SK-N-SH (cell line): ENCODE measurements at regions not wholly inside any gene's neighbourhood (a gene's known extent, or its start where the extent isn't known, plus 50 kb on each side); places are given as distances from the start of the nearest gene placed in this dataset.

ENCODE experiments used
- CTCF ChIA-PET: fragments of 300-600, 350-600 bp; formaldehyde crosslinking; extraction: SDS; loops from one replicate; lab custom pipeline; 2021; lab: Yijun Ruan, JAX
- POLR2A ChIA-PET: fragments of 350-600 bp; sonication (Branson Sonifier 250); formaldehyde crosslinking; extraction: SDS; loops from one replicate; lab custom pipeline; 2020; ENCODE audit warnings: antibody characterized with exemption, inconsistent platforms; lab: Yijun Ruan, JAX
- DNase-seq: peaks from one replicate; pipeline ENCODE4 v3.0.0; 2012
- H2AFZ ChIP-seq: fragments of 200-600 bp; sonication (generic); 2 replicates; pipeline ENCODE4 v1.8.1; 2016; ENCODE audit warnings: antibody characterized with exemption, mild to moderate bottlenecking, low read depth
- H3F3A ChIP-seq: fragments of 200-600 bp; sonication (generic); replicated peaks from 2 replicates; pipeline ENCODE3; 2016; ENCODE audit warnings: antibody characterized with exemption, mild to moderate bottlenecking; ENCODE audit not compliant: insufficient read depth
- H3K27ac ChIP-seq, 2 experiments: fragments of 200-500 bp in 1 of 2; fragments of 200-600 bp in 1 of 2; sonication (Bioruptor generic) in 1 of 2; sonication (generic), shearing (Covaris generic) in 1 of 2; 2 replicates each; pipeline versions ENCODE4 v1.5.1 to v1.6.1; 2014 to 2016; ENCODE audit warnings: low read depth in 2 of 2, inconsistent platforms in 1 of 2, low read length in 1 of 2, mild to moderate bottlenecking in 1 of 2, mixed read lengths in 1 of 2
- H3K27me3 ChIP-seq: fragments of 200-600 bp; sonication (generic), shearing (Covaris generic); 2 replicates; pipeline ENCODE4 v1.6.1; 2016; ENCODE audit warnings: mixed run types; ENCODE audit not compliant: insufficient read depth
- H3K36me3 ChIP-seq, 2 experiments: fragments of 200-500 bp in 1 of 2; fragments of 200-600 bp in 1 of 2; sonication (Bioruptor generic) in 1 of 2; sonication (generic) in 1 of 2; replicated peaks in 1 of 2; 2 replicates each; pipeline versions ENCODE3 to v1.5.1; 2014 to 2016; ENCODE audit warnings: low read length in 1 of 2, mild to moderate bottlenecking in 1 of 2; ENCODE audit not compliant: insufficient read depth in 2 of 2, control insufficient read depth in 1 of 2
- H3K4me1 ChIP-seq, 2 experiments: fragments of 200-500 bp in 1 of 2; fragments of 200-600 bp in 1 of 2; sonication (Bioruptor generic) in 1 of 2; sonication (generic), shearing (Covaris generic) in 1 of 2; 2 replicates each; pipeline versions ENCODE4 v1.5.1 to v1.6.1; 2014 to 2016; ENCODE audit warnings: low read depth in 1 of 2, low read length in 1 of 2, mixed run types in 1 of 2; ENCODE audit not compliant: insufficient read depth in 2 of 2, control insufficient read depth in 1 of 2
- H3K4me2 ChIP-seq: fragments of 200-600 bp; sonication (generic), shearing (Covaris generic); 2 replicates; pipeline ENCODE4 v1.6.1; 2017; ENCODE audit warnings: mixed run types
- H3K4me3 ChIP-seq, 2 experiments: fragments of 200-500 bp in 1 of 2; fragments of 200-600 bp in 1 of 2; sonication (Bioruptor generic) in 1 of 2; sonication (generic), shearing (Covaris generic) in 1 of 2; 2 replicates each; pipeline versions ENCODE4 v1.5.1 to v1.8.1; 2014 to 2016; ENCODE audit warnings: low read depth in 2 of 2, inconsistent platforms in 1 of 2, low read length in 1 of 2, mild to moderate bottlenecking in 1 of 2, mixed read lengths in 1 of 2, moderate library complexity in 1 of 2
- H3K79me2 ChIP-seq: fragments of 200-600 bp; sonication (generic); 2 replicates; pipeline ENCODE4 v1.8.1; 2017; ENCODE audit warnings: mild to moderate bottlenecking; ENCODE audit not compliant: insufficient read depth
- H3K9ac ChIP-seq: fragments of 200-600 bp; sonication (generic); 2 replicates; pipeline ENCODE4 v1.6.1; 2017; ENCODE audit warnings: mixed run types
- H3K9me2 ChIP-seq: fragments of 200-600 bp; sonication (generic); 2 replicates; pipeline ENCODE4 v1.6.1; 2017; ENCODE audit warnings: mixed run types
- H3K9me3 ChIP-seq: fragments of 200-600 bp; sonication (generic); 2 replicates; pipeline ENCODE4 v1.6.1; 2017; ENCODE audit warnings: mixed run types, mild to moderate bottlenecking, moderate library complexity
- H4K20me1 ChIP-seq: fragments of 200-600 bp; sonication (generic); 2 replicates; pipeline ENCODE4 v1.6.1; 2017; ENCODE audit warnings: mild to moderate bottlenecking, mixed run types; ENCODE audit not compliant: insufficient read depth
- EP300 ChIP-seq, 2 experiments: IDR thresholded peaks; 2 replicates each; pipeline versions ENCODE4 v1.4.0 to v1.6.1; 2012; ENCODE audit warnings: borderline replicate concordance in 1 of 2, low read depth in 1 of 2, low read length in 1 of 2
- GATA2 ChIP-seq: sonication (generic); formaldehyde crosslinking; IDR thresholded peaks from 2 replicates; pipeline ENCODE4 v1.5.0; 2020; ENCODE audit warnings: mild to moderate bottlenecking, missing genetic modification reagents
- MEF2A ChIP-seq: IDR thresholded peaks from 2 replicates; pipeline ENCODE4 v1.4.0; 2012; ENCODE audit warnings: low read depth, borderline replicate concordance
- NFIC ChIP-seq: IDR thresholded peaks from 2 replicates; pipeline ENCODE4 v1.4.0; 2012; ENCODE audit warnings: borderline replicate concordance
- NRF1 ChIP-seq: IDR thresholded peaks from 2 replicates; pipeline ENCODE4 v1.6.1; 2012; ENCODE audit warnings: low read depth, mild to moderate bottlenecking, low read length
- POLR2AphosphoS5 ChIP-seq: IDR thresholded peaks from 2 replicates; pipeline ENCODE4 v1.6.1; 2012; ENCODE audit warnings: low read depth, low read length
- RCOR1 ChIP-seq: fragments of 150-350 bp; IDR thresholded peaks from 2 replicates; pipeline ENCODE4 v1.6.1; 2017; ENCODE audit warnings: antibody characterized with exemption, low read length
- RXRA ChIP-seq: IDR thresholded peaks from 2 replicates; pipeline ENCODE4 v1.4.0; 2012; ENCODE audit warnings: low read depth, mild to moderate bottlenecking, borderline replicate concordance
- TEAD4 ChIP-seq: IDR thresholded peaks from 2 replicates; pipeline ENCODE4 v1.4.0; 2012; ENCODE audit warnings: mild to moderate bottlenecking, borderline replicate concordance; ENCODE audit not compliant: insufficient read depth
- USF1 ChIP-seq: IDR thresholded peaks from 2 replicates; pipeline ENCODE4 v1.4.0; 2012; ENCODE audit warnings: low read depth, borderline replicate concordance
- YY1 ChIP-seq: IDR thresholded peaks from 2 replicates; pipeline ENCODE4 v1.4.0; 2012; ENCODE audit warnings: low read depth, mild to moderate bottlenecking
- WGBS: methylation state at CpG from one replicate; pipeline ENCODE4 v1.1.6; 2017; ENCODE audit warnings: low lambda C conversion rate; 5-methylcytosine and 5-hydroxymethylcytosine counted together
- TF ChIP-seq, protein P1 (sequence below): IDR thresholded peaks from 2 replicates; pipeline ENCODE4 v1.6.1; 2012; ENCODE audit warnings: mild to moderate bottlenecking, low read depth, low read length, moderate library complexity
- TF ChIP-seq, protein P2 (sequence below): fragments of 200-600 bp; sonication (generic); IDR thresholded peaks from 2 replicates; pipeline ENCODE4 v1.6.1; 2017; ENCODE audit warnings: antibody characterized with exemption, mild to moderate bottlenecking, moderate library complexity

GRCh38 chr7:33678569-33679335, 226.6 kb upstream of the BMPER start:
- no peak for DNase-seq
- TF ChIP-seq YY1 (no peak), NFIC (no peak), RCOR1 (no peak), MEF2A (no peak), POLR2AphosphoS5 (no peak), EP300 (IDR thresholded peaks at IDR 0.05; ENCODE audit: borderline replicate concordance in 1 of 2, low read depth in 1 of 2, low read length in 1 of 2) (no peak), USF1 (no peak), GATA2 (CRISPR knock-in tag) (no peak), TEAD4 (no peak), RXRA (no peak), NRF1 (no peak)
- TF ChIP-seq, protein P1, sequence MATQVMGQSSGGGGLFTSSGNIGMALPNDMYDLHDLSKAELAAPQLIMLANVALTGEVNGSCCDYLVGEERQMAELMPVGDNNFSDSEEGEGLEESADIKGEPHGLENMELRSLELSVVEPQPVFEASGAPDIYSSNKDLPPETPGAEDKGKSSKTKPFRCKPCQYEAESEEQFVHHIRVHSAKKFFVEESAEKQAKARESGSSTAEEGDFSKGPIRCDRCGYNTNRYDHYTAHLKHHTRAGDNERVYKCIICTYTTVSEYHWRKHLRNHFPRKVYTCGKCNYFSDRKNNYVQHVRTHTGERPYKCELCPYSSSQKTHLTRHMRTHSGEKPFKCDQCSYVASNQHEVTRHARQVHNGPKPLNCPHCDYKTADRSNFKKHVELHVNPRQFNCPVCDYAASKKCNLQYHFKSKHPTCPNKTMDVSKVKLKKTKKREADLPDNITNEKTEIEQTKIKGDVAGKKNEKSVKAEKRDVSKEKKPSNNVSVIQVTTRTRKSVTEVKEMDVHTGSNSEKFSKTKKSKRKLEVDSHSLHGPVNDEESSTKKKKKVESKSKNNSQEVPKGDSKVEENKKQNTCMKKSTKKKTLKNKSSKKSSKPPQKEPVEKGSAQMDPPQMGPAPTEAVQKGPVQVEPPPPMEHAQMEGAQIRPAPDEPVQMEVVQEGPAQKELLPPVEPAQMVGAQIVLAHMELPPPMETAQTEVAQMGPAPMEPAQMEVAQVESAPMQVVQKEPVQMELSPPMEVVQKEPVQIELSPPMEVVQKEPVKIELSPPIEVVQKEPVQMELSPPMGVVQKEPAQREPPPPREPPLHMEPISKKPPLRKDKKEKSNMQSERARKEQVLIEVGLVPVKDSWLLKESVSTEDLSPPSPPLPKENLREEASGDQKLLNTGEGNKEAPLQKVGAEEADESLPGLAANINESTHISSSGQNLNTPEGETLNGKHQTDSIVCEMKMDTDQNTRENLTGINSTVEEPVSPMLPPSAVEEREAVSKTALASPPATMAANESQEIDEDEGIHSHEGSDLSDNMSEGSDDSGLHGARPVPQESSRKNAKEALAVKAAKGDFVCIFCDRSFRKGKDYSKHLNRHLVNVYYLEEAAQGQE = no peak
- TF ChIP-seq, protein P2, sequence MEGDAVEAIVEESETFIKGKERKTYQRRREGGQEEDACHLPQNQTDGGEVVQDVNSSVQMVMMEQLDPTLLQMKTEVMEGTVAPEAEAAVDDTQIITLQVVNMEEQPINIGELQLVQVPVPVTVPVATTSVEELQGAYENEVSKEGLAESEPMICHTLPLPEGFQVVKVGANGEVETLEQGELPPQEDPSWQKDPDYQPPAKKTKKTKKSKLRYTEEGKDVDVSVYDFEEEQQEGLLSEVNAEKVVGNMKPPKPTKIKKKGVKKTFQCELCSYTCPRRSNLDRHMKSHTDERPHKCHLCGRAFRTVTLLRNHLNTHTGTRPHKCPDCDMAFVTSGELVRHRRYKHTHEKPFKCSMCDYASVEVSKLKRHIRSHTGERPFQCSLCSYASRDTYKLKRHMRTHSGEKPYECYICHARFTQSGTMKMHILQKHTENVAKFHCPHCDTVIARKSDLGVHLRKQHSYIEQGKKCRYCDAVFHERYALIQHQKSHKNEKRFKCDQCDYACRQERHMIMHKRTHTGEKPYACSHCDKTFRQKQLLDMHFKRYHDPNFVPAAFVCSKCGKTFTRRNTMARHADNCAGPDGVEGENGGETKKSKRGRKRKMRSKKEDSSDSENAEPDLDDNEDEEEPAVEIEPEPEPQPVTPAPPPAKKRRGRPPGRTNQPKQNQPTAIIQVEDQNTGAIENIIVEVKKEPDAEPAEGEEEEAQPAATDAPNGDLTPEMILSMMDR = no peak
- Histone ChIP-seq H4K20me1 (no peaks in the 10 kb centered on the region), H3K9ac (no peak overlapping the region), H3K9me2 (no peaks in the 10 kb centered on the region), H3K9me3 (0 out of 2 replicates have a peak, but pooled peaks cover 8% of the 10 kb centered on the region), H3K4me2 (no peak overlapping the region), H3K4me1 (no peaks in the 10 kb centered on the region), H3K36me3 (no peaks in the 10 kb centered on the region), H3K4me3 (no peak overlapping the region), H3K27ac (no peak overlapping the region), H2AFZ (no peak overlapping the region), H3K79me2 (no peaks in the 10 kb centered on the region), H3F3A (no peaks in the 10 kb centered on the region), H3K27me3 (no peaks in the 10 kb centered on the region)
- CTCF ChIA-PET = no interaction called here
- POLR2A ChIA-PET = no interaction called here
- WGBS = 53% methylated on average over 2 of the region's 2 CpGs
